NCI-H2029 treated with DMSO at 0.1 percent for 48 hours (cell line): ENCODE measurements at regions not wholly inside any gene's neighbourhood (a gene's known extent, or its start where the extent isn't known, plus 50 kb on each side); places are given as distances from the start of the nearest gene placed in this dataset.
A peak's percentile ranks its signal among the peaks of the same experiment; 100 is the strongest.

Experiments
- DNase-seq: peaks from one replicate; lab custom pipeline; 2025; lab: John Stamatoyannopoulos, UW

- DNase-seq = no peak
These were observed 1055.6 kb upstream of the FBXO33 start for GRCh38 chr14:40487824-40488223.

GRCh38 chr14:40485688-40486087, 1053.5 kb upstream of the FBXO33 start:
- DNase-seq = no peak

DNA sequence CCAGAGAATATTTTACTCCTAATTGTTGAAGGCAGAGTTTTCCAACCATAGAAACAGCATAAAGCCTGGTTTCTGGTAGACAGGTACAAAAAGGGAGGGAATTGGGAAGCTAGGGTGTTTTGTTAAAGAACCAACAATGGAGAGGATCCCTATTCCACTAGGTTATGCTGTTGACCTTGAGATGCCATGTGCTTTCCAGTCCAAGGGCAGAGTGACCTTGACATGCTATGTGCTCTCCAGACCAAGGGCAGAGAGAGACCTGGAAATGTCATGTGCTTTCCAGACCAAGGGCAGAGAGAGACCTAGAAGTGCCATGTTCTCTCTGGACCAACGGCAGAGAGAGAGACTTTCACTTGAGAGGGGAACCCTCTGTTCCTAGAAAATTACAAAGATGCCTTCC, 1043.8 kb upstream of the FBXO33 start:
- no peak for DNase-seq

DNA sequence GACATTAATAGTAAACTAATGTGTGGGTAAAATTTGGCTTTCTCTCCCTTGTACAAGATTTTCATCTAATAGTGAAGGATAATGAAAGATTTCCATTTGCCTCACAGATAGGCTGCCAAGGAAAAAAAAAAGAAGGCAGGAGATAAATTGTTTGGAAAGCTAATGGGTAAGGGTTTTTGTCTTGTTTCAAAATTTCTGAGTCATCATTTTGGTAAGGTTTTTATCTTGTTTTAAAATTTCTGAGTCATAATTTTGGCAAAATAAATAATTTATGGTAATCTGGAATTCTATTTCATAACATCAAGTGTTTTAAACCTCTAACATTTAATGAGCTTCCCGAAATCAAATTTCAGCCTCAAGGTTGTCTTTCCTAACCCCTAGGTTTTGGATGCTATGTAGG, 1035.7 kb upstream of the FBXO33 start:
- no peak for DNase-seq

DNA sequence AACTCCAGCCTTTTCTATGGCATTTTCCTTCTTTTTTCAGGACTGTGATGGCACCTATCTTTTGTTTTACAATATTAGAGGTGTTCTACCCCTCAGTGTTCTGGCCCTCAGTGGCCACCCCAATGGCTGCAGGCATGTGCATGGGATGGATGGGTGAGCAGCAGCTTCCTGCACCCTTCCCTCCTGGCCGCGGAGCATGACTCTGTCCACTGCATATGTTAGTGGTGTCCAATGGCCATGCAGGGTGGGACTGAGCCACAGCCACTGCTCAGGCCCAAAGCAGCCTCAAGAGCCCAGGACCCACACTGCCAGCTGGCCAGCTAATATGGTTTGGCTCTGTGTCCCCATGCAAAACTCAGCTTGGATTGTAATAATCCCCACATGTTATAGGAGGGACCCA, 1032.3 kb upstream of the FBXO33 start:
- DNase-seq = no peak

DNA sequence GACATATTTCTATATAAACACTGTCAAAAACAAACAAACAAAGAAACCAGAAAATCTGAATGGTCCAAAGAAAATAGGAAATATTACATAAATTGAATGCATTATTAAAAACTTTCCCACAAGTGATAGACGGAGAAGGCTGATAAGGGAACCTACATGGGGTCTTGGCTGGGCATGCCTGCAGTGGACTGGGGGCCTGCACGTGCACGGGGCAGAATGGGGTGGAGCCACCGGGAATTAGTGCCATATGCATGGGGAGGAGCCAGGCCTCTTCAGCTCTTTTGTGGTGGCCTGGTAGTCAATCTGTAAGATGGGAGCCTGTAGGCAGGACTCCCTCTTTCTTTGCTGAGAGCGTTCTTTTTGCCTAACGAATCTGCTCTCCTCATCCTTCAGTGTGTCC, 1031.7 kb upstream of the FBXO33 start:
- DNase-seq = no peak

DNA sequence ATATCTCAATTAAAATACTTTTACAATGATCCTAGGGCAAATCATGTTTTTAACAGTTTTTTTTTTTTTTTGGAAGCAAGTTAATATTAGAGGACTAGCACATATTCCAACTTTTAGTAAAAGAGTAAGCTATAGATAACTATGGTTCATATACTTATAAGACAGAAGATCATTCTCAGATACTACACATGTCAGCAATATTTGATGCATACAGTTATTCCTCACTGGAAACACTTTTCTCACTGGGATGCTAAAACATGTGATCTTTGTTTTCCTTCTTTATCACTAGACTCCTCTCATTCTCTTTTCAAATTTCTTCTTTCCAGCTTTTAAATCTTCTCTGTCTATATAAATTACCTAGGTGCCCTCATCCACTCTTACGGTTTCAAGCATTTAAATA, 1020.4 kb upstream of the FBXO33 start:
- no peak for DNase-seq

- DNase-seq = no peak
These were observed 1014.8 kb upstream of the FBXO33 start for GRCh38 chr14:40447017-40447416.

- no peak for DNase-seq
These were observed 1012.8 kb upstream of the FBXO33 start for GRCh38 chr14:40445020-40445419.

- no peak for DNase-seq
These were observed 1004.3 kb upstream of the FBXO33 start for GRCh38 chr14:40436551-40436950.

GRCh38 chr14:40417777-40418401, 985.7 kb upstream of the FBXO33 start:
- peak; percentile 82 for DNase-seq

DNA sequence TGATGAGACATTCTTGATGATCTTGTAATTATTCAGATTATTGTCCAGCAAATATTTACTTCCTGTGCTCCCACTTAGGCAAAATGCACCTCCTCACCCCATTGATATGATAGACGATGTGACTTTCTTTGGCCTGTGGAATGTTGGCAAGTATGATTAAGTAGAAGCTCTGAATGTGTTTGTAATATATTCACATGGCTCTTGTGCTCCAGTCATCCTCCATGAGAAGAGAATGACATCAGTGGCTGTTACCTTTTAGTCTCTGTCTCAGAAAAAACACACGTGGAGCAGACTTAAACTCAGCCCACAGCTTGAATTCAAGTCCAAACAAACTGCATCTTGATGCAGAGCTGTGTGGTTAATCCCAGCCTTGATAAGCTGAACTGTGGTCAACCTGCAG, 984.3 kb upstream of the FBXO33 start:
- no peak for DNase-seq

GRCh38 chr14:40414386-40414785, 982.2 kb upstream of the FBXO33 start:
- DNase-seq = peak; percentile 53

DNA sequence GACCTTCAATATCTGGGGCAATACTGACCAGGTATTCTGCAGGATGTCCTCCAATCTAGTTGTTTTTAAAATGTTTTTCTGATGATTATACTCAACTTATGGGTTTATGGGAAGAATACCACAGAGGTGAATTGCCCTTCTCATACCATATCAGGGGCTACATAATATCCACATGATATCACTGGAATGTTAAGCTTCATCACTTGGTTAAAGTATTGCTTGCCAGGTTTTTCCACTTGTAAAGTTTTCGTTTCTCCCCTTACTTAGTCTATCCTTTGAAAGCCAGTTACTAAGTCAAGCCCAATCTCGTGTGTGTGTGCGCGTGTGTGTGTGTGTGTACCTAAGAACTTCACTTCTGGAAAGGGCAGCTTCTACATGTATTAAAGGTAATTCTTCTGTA, 980.9 kb upstream of the FBXO33 start:
- DNase-seq = no peak

- no peak for DNase-seq
These were observed 978.5 kb upstream of the FBXO33 start for GRCh38 chr14:40410708-40411107.

GRCh38 chr14:40402957-40403356, 970.7 kb upstream of the FBXO33 start:
- DNase-seq = no peak

GRCh38 chr14:40398981-40399380, 966.7 kb upstream of the FBXO33 start:
- DNase-seq = no peak

GRCh38 chr14:40394634-40395340, 962.6 kb upstream of the FBXO33 start:
- DNase-seq = no peak

GRCh38 chr14:40393143-40393542, 960.9 kb upstream of the FBXO33 start:
- DNase-seq = no peak

DNA sequence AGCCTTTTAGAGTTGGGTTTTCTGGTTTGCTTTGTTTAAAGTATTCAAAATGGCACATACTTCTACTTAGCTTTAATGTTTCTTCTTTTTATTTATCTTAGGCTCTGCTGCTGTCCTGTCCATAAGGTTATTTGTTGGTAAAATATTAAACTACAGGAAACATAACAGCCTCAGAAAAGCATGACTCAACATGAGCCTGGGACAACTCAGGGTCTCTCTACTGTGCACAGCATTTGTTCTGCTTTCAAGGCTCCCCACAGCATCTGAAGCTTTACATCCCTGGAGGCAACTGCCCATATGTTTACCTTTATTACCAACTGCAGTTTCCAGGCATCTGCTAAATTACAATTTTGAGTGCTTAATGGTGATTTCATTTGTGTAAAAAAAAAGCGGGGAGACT, 954.2 kb upstream of the FBXO33 start:
- DNase-seq = no peak

DNA sequence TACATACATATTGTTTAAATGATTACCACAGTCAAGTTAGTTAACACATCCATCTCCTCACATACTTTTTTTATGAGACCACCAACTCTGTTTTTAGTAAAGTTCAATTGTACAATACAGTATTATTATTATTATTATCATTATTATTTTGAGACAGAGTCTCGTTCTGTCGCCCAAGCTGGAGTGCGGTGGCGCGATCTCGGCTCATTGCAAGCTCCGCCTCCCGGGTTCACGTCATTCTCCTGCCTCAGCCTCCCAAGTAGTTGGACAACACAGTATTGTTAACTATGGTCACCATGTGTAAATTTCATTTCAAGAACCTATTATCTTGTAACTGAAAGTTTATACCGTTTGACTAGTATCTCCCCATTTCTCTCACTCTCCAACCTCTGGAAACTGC, 942.0 kb upstream of the FBXO33 start:
- no peak for DNase-seq

DNA sequence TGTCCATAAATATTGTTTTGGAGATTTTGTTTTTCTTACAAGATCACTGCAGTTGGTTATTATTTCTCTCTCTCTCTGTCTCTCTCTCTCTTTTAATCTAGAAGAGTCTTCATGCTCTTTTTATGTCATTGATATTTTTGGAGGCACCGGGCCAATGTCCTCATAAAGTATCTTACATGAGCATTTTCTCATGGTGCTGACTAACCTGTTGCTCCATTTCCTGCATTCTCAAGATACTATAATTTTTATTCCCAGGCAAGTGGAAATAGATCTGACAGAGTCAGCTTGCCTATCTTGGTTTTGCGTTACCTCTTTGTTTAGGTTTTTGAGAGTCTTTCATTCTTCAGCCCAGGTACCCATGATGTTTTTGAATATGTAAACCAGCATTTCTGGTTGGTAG, 938.8 kb upstream of the FBXO33 start:
- no peak for DNase-seq

GRCh38 chr14:40368314-40368713, 936.1 kb upstream of the FBXO33 start:
- peak; percentile 88 for DNase-seq

GRCh38 chr14:40367717-40368116, 935.5 kb upstream of the FBXO33 start:
- no peak for DNase-seq
